ENCODE measurements at regions not wholly inside any gene's neighbourhood (a gene's known extent, or its start where the extent isn't known, plus 50 kb on each side); places are given as distances from the start of the nearest gene placed in this dataset.

DNA sequence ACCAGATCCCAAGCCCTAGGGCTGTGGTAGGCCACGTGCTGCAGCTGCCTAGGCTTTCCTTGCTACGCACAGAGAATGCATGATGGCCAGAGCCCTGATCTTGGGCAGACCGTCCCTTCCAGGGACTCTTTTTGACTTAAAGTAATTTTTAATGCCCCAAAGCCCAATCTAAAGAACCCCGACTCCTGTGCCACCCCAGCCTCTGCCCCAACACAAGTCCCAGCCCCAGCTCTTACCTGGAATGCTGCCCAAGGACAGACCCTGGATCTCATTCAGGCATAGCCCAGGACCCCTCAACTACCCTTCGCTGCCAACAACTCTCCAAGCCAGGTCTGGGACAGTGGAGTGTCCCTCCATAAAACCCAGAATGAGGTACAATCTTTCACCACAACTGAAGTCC, 211.7 kb upstream of the B3GAT1 start (continued):
- TF ChIP-seq UBTF (IDR thresholded peaks at IDR 0.05; ENCODE audit: borderline replicate concordance in 1 of 2, low read depth in 2 of 2, low read length in 2 of 2) (no peak), DMBX1 (CRISPR knock-in tag; IDR thresholded peaks at IDR 0.05; ENCODE audit: borderline replicate concordance) (no peak)

- CTCF ChIA-PET (ENCODE audit: low intra/inter-chr PET ratio) = no interaction called here
- no peak for FAIRE-seq
- H3K27me3 ChIP-seq (ENCODE audit: control insufficient read depth in 2 of 2, insufficient read depth in 2 of 2, low read length in 2 of 2) = peaks cover 6% of the 10 kb centered on the region in 2 experiments; a peak in 2 of 5 replicates
These were observed 210.4 kb upstream of the B3GAT1 start for GRCh38 chr11:134622458-134622857.

More at GRCh38 chr11:134622458-134622857, 210.4 kb upstream of the B3GAT1 start:
- Histone ChIP-seq H3K9ac (ENCODE audit: insufficient read depth in 1 of 2, low read depth in 2 of 2, low read length in 2 of 2) (no peak overlapping the region), H3K27ac (ENCODE audit: extremely low read depth, low read depth, low read length) (no peak overlapping the region), H2AFZ (ENCODE audit: low read depth, low read length) (no peak overlapping the region), H3K79me2 (ENCODE audit: control insufficient read depth, insufficient read depth, low read length) (no peaks in the 10 kb centered on the region), H3K36me3 (ENCODE audit: control insufficient read depth, insufficient read depth, low read length) (no peaks in the 10 kb centered on the region), H4K20me1 (replicated peaks; ENCODE audit: control insufficient read depth, insufficient read depth, low read length) (no peaks in the 10 kb centered on the region), H3K4me3 (no peak overlapping the region), H3K9me3 (replicated peaks; ENCODE audit: control insufficient read depth, insufficient read depth, low read depth, low read length) (no peaks in the 10 kb centered on the region), H3K4me2 (ENCODE audit: insufficient read depth, low read length) (no peak overlapping the region), H3K9me1 (ENCODE audit: control insufficient read depth, insufficient read depth, low read length) (no peaks in the 10 kb centered on the region), H3K4me1 (replicated peaks in 1 of 2; ENCODE audit: control insufficient read depth in 2 of 2, insufficient read depth in 2 of 2, low read length in 2 of 2) (no peaks in the 10 kb centered on the region)
- ATAC-seq (no peak), DNase-seq (ENCODE audit: extremely low read depth in 1 of 4, low spot score in 3 of 4) (no peak)
- no TSS peak for BruUV-seq (replicated peaks)
- in situ Hi-C loops (cut with MboI) = no loop called here
- intact Hi-C loops (cut with micrococcal nuclease) = no loop called here
- WGBS (ENCODE audit: insufficient coverage, low coverage, missing lambda C conversion rate) = 0% methylated on average over 6 of the region's 6 CpGs
- TF ChIP-seq XRCC3 (IDR thresholded peaks at IDR 0.05) (no peak), CAMTA2 (CRISPR knock-in tag; conservative IDR thresholded peaks at IDR 0.05) (no peak), ZNF551 (CRISPR knock-in tag; IDR thresholded peaks at IDR 0.05) (no peak), CCNT2 (IDR thresholded peaks at IDR 0.05; ENCODE audit: borderline replicate concordance, extremely low read depth, insufficient read length, low read depth, low read length) (no peak), ZNF165 (CRISPR knock-in tag; IDR thresholded peaks at IDR 0.05; ENCODE audit: borderline replicate concordance) (no peak), NEUROD1 (IDR thresholded peaks at IDR 0.05; ENCODE audit: borderline replicate concordance, low read depth, low read length, partially characterized antibody) (no peak), BRCA1 (IDR thresholded peaks at IDR 0.05) (no peak), BRCA1 (CRISPR knock-in tag; IDR thresholded peaks at IDR 0.05) (no peak), MXD1 (CRISPR knock-in tag; IDR thresholded peaks at IDR 0.05; ENCODE audit: borderline replicate concordance, poor library complexity, severe bottlenecking) (no peak), ZC3H4 (CRISPR knock-in tag; IDR thresholded peaks at IDR 0.05; ENCODE audit: borderline replicate concordance) (no peak), RBM22 (IDR thresholded peaks at IDR 0.05; ENCODE audit: low read depth, low read length, poor library complexity, severe bottlenecking) (no peak), DLX4 (CRISPR knock-in tag; IDR thresholded peaks at IDR 0.05) (no peak)
- POLR2A ChIA-PET = interaction anchor here (0.6 kb wide), 1 partner anchor 53 kb away, joined by 3 read pairs; no protein-coding TSS in a partner anchor
